Breast epithelium (tissue), 4 donors: ENCODE measurements at regions not wholly inside any gene's neighbourhood (a gene's known extent, or its start where the extent isn't known, plus 50 kb on each side); places are given as distances from the start of the nearest gene placed in this dataset.

Source experiments
- DNase-seq, 2 donors: peaks; one replicate each; pipeline ENCODE4 v3.0.0-alpha.2; 2019; ENCODE audit warnings: low spot score in 2 of 2
- H3K27ac ChIP-seq, 2 donors: fragments of 200-600 bp; sonication (generic) in 1 of 2; one replicate each; pipeline ENCODE4 v1.5.1; 2016 to 2019; ENCODE audit warnings: mild to moderate bottlenecking in 1 of 2
- H3K27me3 ChIP-seq, 2 donors: fragments of 200-600 bp; sonication (generic) in 1 of 2; one replicate each; pipeline versions ENCODE4 v1.5.1 to v1.6.0; 2017 to 2019; ENCODE audit warnings: control low read depth in 1 of 2, mild to moderate bottlenecking in 1 of 2
- H3K36me3 ChIP-seq: fragments of 200-600 bp; one replicate; pipeline ENCODE4 v1.5.1; 2019
- H3K4me1 ChIP-seq, 2 donors: fragments of 200-600 bp; sonication (generic); one replicate each; pipeline ENCODE4 v1.5.1; 2016 to 2019; ENCODE audit warnings: control low read depth in 1 of 2
- H3K4me3 ChIP-seq, 3 donors: fragments of 200-600 bp; sonication (generic); 1 replicate in 2 of 3; 2 replicates in 1 of 3; pipeline ENCODE4 v1.5.1; 2016 to 2019; ENCODE audit warnings: mild to moderate bottlenecking in 3 of 3, moderate library complexity in 2 of 3
- H3K9me3 ChIP-seq, 2 donors: fragments of 200-600 bp; sonication (generic) in 1 of 2; one replicate each; pipeline ENCODE4 v1.5.1; 2016 to 2019; ENCODE audit warnings: control low read depth in 1 of 2
- POLR2A ChIP-seq: fragments of 450-650 bp; IDR thresholded peaks from one replicate; pipeline ENCODE4 v1.6.1; 2016; ENCODE audit warnings: antibody characterized with exemption, mild to moderate bottlenecking, moderate library complexity
- POLR2AphosphoS5 ChIP-seq, 3 donors: sonication (generic); formaldehyde crosslinking; IDR thresholded peaks; one replicate each; pipeline ENCODE4 v1.6.1; 2017; ENCODE audit warnings: antibody characterized with exemption in 3 of 3
- intact Hi-C: fragments of 100-400 bp; cut with DNase I; formaldehyde crosslinking; loops from one replicate; pipeline ENCODE4 v1.15.1; 2023; ENCODE audit warnings: low total_unique reads
- TF ChIP-seq, protein P1 (sequence below), 3 donors: fragments of 450-650 bp; IDR thresholded peaks; one replicate each; pipeline ENCODE4 v1.5.1; 2016 to 2017; ENCODE audit warnings: antibody characterized with exemption in 3 of 3, mild to moderate bottlenecking in 3 of 3, moderate library complexity in 3 of 3

DNA sequence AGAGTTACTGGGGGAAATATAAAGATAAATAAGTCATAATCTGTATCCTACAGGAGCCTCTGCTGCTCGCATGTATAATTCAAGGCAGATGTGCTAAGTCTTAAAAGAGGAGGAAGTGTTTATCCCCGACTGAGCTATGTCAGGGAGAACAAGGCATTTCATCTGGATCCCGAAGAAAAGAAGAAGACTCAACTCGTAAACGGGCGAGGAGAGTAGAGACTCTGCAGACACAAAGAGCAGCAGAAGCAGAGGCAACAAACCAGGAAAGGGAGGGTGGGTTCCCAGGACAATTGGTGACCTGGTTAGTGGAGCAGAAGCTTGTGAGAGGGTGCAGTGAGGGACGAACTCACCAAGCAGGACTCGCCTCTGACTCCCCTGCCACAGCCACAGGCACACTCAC lies 368.6 kb downstream of the EIPR1 start:
- Histone ChIP-seq H3K27me3 (peaks cover 0 to 52% of the 10 kb centered on the region in 2 donors), H3K4me1 (no peaks in the 10 kb centered on the region), H3K27ac (no peak overlapping the region), H3K36me3 (no peaks in the 10 kb centered on the region), H3K9me3 (peaks cover 11 to 23% of the 10 kb centered on the region in 2 donors), H3K4me3 (no peak overlapping the region)
- TF ChIP-seq POLR2AphosphoS5 (IDR thresholded peaks at IDR 0.05) (no peak), POLR2A (no peak)
- TF ChIP-seq, protein P1, sequence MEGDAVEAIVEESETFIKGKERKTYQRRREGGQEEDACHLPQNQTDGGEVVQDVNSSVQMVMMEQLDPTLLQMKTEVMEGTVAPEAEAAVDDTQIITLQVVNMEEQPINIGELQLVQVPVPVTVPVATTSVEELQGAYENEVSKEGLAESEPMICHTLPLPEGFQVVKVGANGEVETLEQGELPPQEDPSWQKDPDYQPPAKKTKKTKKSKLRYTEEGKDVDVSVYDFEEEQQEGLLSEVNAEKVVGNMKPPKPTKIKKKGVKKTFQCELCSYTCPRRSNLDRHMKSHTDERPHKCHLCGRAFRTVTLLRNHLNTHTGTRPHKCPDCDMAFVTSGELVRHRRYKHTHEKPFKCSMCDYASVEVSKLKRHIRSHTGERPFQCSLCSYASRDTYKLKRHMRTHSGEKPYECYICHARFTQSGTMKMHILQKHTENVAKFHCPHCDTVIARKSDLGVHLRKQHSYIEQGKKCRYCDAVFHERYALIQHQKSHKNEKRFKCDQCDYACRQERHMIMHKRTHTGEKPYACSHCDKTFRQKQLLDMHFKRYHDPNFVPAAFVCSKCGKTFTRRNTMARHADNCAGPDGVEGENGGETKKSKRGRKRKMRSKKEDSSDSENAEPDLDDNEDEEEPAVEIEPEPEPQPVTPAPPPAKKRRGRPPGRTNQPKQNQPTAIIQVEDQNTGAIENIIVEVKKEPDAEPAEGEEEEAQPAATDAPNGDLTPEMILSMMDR (IDR thresholded peaks at IDR 0.05), result no peak
- intact Hi-C loops, result no loop called here
- DNase-seq, result no peak

DNA sequence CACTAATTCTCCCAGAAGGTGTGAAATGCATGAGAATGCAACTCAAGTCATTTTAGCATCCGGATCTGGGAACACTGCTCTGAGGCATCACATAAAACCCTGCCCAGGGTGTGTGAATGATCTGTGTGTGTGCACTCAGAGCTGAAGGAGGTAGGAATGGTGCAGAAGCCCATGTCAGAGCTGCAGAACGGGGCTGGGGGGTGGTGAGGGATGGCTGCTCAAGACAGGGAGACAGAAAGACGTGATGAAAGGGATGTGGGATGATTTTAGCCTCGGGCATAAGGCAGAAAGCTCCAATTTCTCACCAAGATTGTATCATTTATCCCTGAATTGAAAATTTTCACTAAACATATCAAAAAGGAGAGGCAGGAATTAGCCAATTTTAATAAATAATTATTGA lies 369.1 kb downstream of the EIPR1 start:
- no peaks in the 10 kb centered on the region for H3K36me3 ChIP-seq
- H3K9me3 ChIP-seq, result peaks cover 9 to 18% of the 10 kb centered on the region in 2 donors
- no peak for TF ChIP-seq POLR2A
- TF ChIP-seq, protein P1 (IDR thresholded peaks at IDR 0.05), result no peak
- no peak for TF ChIP-seq POLR2AphosphoS5 (IDR thresholded peaks at IDR 0.05)
- DNase-seq, result no peak
- H3K27ac ChIP-seq, result no peak overlapping the region
- intact Hi-C loops, result no loop called here
- H3K27me3 ChIP-seq, result peaks cover 0 to 52% of the 10 kb centered on the region in 2 donors
- no peaks in the 10 kb centered on the region for H3K4me1 ChIP-seq
- H3K4me3 ChIP-seq, result no peak overlapping the region

DNA sequence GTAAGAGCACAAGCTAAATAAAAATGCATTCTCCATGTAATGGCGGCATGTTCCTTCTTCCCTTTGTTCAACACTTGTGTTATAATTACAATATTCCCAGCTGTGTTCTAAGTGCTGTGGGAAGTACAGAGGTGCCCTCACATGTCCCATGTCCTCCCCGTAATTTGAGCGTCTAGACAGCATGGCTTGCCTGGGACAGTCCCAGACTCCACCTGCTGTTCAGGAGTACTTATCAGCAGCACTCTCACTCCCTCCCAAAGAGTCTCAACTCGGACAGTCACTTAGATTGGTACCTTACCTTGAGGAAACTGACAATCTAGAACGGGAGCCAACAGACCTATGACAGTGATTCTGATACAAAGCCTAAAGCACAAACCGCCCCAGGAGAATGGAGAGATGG lies 370.5 kb downstream of the EIPR1 start:
- intact Hi-C loops, result no loop called here
- H3K4me1 ChIP-seq, result no peaks in the 10 kb centered on the region
- H3K27me3 ChIP-seq, result peaks cover 0 to 52% of the 10 kb centered on the region in 2 donors
- H3K9me3 ChIP-seq, result peaks cover 5% of the 10 kb centered on the region in 2 donors
- no peak overlapping the region for H3K27ac ChIP-seq
- DNase-seq, result no peak
- TF ChIP-seq, protein P1 (IDR thresholded peaks at IDR 0.05), result no peak
- TF ChIP-seq POLR2A (no peak), POLR2AphosphoS5 (IDR thresholded peaks at IDR 0.05) (no peak)
- H3K36me3 ChIP-seq, result no peaks in the 10 kb centered on the region
- H3K4me3 ChIP-seq, result no peak overlapping the region

DNA sequence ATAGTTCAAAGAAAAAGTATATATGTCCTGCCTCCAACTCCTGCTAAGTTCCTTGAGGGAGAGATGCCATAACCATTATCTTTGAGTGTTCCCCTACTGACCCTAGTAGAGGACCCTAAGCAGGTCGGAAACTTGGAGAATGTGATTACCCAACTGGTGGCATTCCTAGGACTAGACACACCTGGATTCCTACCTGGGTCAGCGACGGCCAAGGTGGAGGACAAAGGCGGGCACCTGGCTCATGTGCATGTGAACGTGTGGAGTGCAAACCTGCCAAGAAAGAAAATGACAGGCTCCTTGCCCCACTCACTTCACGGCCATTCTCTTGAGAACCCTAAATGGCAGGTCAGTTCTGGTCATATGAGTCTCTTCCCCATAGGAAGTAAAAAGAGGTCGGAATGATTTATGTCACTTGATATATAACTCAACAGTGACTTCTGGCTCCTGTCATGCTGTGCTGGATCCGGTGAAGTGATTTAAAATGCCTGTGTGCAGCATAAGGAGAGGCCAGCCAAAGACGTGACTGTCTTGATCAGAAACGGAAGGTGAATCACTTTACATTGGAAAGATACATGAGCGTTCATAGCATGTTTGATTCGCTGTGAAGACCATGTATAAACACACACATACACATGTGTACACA lies 371.6 kb downstream of the EIPR1 start:
- no peaks in the 10 kb centered on the region for H3K4me1 ChIP-seq
- H3K27me3 ChIP-seq, result peaks cover 0 to 52% of the 10 kb centered on the region in 2 donors
- H3K4me3 ChIP-seq, result no peak overlapping the region
- no peak for DNase-seq
- H3K27ac ChIP-seq, result no peak overlapping the region
- TF ChIP-seq POLR2AphosphoS5 (IDR thresholded peaks at IDR 0.05), result no peak
- no peak for TF ChIP-seq POLR2A
- no peaks in the 10 kb centered on the region for H3K36me3 ChIP-seq
- no peaks in the 10 kb centered on the region for H3K9me3 ChIP-seq
- intact Hi-C loops, result no loop called here

DNA sequence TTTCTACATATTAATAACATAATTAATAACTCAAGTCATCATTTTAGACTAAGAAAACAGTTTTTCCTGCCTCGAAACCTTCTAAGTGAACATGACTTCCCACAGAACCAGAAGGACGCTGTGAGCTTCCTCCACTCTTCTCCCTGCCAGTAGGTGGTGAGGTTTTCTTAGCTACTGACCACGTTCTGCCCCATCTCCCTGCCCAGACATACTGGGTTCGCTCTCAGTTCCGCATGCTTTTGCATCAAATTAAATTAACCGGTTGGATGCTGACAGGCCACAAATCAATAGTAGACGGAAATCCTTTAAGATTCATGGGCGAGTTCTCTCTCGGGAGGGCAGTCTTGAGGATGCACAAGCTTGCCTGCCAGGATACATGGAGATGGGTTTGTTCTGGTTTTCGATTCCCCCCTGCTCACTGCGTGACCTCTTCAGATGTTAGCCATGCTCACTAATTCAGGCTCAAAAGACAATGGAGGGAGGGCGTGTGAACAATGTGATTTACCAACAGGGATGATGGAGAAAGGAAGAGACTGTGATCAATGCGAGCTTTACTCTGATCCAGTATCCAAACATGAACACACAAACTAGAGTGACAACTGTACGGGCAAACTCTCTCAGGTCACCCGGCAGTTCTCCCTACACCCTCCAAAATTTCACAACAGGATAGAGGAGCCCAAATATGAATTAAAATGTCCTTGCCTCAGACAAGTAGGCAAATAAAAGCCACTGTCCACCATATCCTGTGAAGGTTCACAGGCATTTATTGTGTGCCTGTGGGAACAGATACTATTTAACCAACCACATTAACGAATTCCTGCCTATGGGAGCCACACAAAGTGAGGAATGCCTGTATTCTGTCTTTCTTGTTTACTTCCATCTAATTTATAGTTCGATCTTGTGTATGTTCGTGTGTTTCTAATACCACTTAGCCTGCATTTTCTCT lies 375.7 kb downstream of the EIPR1 start:
- DNase-seq, result no peak
- Histone ChIP-seq H3K36me3 (no peaks in the 10 kb centered on the region), H3K4me3 (no peak overlapping the region), H3K4me1 (no peaks in the 10 kb centered on the region), H3K9me3 (no peaks in the 10 kb centered on the region), H3K27ac (no peak overlapping the region), H3K27me3 (peaks cover 0 to 24% of the 10 kb centered on the region in 2 donors)
- TF ChIP-seq POLR2A (no peak), POLR2AphosphoS5 (IDR thresholded peaks at IDR 0.05) (no peak)
- TF ChIP-seq, protein P1 (IDR thresholded peaks at IDR 0.05), result no peak
- intact Hi-C loops, result no loop called here
